ENCODE measurements at regions not wholly inside any gene's neighbourhood (a gene's known extent, or its start where the extent isn't known, plus 50 kb on each side); places are given as distances from the start of the nearest gene placed in this dataset.

DNA sequence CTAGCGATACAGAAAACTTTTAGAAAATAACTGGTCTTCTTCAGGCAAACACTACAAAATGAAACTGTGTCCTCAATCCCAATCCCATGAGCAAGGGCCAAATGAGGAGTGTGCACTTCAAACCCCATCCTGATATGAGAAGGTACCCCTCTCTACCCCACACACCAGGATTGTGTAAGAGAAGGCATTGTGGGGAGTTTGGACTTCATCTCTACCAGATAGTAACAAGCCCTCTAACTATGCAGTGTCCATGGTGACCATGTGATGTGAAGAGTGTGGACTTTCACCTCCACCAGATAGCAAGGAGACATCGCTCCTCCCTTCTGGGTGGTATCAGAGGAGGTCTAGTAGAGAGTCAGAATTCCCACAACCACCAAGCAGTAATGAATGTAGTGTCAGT lies 769.3 kb downstream of the MECOM start (continued):
- no peak for TF ChIP-seq ZNF549 (CRISPR knock-in tag; IDR thresholded peaks at IDR 0.05)
- TF ChIP-seq CHD2 (IDR thresholded peaks at IDR 0.05; ENCODE audit: low read depth, low read length): no peak
- TF ChIP-seq ZNF562 (CRISPR knock-in tag; IDR thresholded peaks at IDR 0.05; ENCODE audit: borderline replicate concordance): no peak
- TF ChIP-seq CBFB (CRISPR knock-in tag; IDR thresholded peaks at IDR 0.05): no peak
- TF ChIP-seq ATF7 (IDR thresholded peaks at IDR 0.05): no peak
- no peak for TF ChIP-seq ATF7 (CRISPR knock-in tag; IDR thresholded peaks at IDR 0.05)
- TF ChIP-seq ZNF616 (CRISPR knock-in tag; IDR thresholded peaks at IDR 0.05; ENCODE audit: low read depth): no peak
- TF ChIP-seq ZBTB21 (CRISPR knock-in tag; IDR thresholded peaks at IDR 0.05): no peak
- TF ChIP-seq, protein P1, sequence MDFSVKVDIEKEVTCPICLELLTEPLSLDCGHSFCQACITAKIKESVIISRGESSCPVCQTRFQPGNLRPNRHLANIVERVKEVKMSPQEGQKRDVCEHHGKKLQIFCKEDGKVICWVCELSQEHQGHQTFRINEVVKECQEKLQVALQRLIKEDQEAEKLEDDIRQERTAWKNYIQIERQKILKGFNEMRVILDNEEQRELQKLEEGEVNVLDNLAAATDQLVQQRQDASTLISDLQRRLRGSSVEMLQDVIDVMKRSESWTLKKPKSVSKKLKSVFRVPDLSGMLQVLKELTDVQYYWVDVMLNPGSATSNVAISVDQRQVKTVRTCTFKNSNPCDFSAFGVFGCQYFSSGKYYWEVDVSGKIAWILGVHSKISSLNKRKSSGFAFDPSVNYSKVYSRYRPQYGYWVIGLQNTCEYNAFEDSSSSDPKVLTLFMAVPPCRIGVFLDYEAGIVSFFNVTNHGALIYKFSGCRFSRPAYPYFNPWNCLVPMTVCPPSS (IDR thresholded peaks at IDR 0.05): no peak
- TF ChIP-seq TRIM24 (CRISPR knock-in tag; IDR thresholded peaks at IDR 0.05): 0 out of 2 replicates have a peak, but pooled peaks have one; percentile 46
- TF ChIP-seq ZNF44 (CRISPR knock-in tag; IDR thresholded peaks at IDR 0.05): no peak
- no peak for TF ChIP-seq ZNF24 (IDR thresholded peaks at IDR 0.05)
- TF ChIP-seq, protein P2, sequence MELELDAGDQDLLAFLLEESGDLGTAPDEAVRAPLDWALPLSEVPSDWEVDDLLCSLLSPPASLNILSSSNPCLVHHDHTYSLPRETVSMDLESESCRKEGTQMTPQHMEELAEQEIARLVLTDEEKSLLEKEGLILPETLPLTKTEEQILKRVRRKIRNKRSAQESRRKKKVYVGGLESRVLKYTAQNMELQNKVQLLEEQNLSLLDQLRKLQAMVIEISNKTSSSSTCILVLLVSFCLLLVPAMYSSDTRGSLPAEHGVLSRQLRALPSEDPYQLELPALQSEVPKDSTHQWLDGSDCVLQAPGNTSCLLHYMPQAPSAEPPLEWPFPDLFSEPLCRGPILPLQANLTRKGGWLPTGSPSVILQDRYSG (CRISPR knock-in tag; IDR thresholded peaks at IDR 0.05): no peak
- TF ChIP-seq, protein P3, sequence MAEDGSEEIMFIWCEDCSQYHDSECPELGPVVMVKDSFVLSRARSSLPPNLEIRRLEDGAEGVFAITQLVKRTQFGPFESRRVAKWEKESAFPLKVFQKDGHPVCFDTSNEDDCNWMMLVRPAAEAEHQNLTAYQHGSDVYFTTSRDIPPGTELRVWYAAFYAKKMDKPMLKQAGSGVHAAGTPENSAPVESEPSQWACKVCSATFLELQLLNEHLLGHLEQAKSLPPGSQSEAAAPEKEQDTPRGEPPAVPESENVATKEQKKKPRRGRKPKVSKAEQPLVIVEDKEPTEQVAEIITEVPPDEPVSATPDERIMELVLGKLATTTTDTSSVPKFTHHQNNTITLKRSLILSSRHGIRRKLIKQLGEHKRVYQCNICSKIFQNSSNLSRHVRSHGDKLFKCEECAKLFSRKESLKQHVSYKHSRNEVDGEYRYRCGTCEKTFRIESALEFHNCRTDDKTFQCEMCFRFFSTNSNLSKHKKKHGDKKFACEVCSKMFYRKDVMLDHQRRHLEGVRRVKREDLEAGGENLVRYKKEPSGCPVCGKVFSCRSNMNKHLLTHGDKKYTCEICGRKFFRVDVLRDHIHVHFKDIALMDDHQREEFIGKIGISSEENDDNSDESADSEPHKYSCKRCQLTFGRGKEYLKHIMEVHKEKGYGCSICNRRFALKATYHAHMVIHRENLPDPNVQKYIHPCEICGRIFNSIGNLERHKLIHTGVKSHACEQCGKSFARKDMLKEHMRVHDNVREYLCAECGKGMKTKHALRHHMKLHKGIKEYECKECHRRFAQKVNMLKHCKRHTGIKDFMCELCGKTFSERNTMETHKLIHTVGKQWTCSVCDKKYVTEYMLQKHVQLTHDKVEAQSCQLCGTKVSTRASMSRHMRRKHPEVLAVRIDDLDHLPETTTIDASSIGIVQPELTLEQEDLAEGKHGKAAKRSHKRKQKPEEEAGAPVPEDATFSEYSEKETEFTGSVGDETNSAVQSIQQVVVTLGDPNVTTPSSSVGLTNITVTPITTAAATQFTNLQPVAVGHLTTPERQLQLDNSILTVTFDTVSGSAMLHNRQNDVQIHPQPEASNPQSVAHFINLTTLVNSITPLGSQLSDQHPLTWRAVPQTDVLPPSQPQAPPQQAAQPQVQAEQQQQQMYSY (CRISPR knock-in tag; IDR thresholded peaks at IDR 0.05): no peak
- TF ChIP-seq TBX3 (IDR thresholded peaks at IDR 0.05; ENCODE audit: borderline replicate concordance): no peak
- no peak for TF ChIP-seq ZNF619 (CRISPR knock-in tag; IDR thresholded peaks at IDR 0.05)
- TF ChIP-seq, protein P4, sequence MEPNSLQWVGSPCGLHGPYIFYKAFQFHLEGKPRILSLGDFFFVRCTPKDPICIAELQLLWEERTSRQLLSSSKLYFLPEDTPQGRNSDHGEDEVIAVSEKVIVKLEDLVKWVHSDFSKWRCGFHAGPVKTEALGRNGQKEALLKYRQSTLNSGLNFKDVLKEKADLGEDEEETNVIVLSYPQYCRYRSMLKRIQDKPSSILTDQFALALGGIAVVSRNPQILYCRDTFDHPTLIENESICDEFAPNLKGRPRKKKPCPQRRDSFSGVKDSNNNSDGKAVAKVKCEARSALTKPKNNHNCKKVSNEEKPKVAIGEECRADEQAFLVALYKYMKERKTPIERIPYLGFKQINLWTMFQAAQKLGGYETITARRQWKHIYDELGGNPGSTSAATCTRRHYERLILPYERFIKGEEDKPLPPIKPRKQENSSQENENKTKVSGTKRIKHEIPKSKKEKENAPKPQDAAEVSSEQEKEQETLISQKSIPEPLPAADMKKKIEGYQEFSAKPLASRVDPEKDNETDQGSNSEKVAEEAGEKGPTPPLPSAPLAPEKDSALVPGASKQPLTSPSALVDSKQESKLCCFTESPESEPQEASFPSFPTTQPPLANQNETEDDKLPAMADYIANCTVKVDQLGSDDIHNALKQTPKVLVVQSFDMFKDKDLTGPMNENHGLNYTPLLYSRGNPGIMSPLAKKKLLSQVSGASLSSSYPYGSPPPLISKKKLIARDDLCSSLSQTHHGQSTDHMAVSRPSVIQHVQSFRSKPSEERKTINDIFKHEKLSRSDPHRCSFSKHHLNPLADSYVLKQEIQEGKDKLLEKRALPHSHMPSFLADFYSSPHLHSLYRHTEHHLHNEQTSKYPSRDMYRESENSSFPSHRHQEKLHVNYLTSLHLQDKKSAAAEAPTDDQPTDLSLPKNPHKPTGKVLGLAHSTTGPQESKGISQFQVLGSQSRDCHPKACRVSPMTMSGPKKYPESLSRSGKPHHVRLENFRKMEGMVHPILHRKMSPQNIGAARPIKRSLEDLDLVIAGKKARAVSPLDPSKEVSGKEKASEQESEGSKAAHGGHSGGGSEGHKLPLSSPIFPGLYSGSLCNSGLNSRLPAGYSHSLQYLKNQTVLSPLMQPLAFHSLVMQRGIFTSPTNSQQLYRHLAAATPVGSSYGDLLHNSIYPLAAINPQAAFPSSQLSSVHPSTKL (CRISPR knock-in tag; IDR thresholded peaks at IDR 0.05): peak; percentile 23; the same call in 1 of the 2 replicates
- TF ChIP-seq KLF16 (CRISPR knock-in tag; IDR thresholded peaks at IDR 0.05): no peak
- TF ChIP-seq HIVEP1 (CRISPR knock-in tag; IDR thresholded peaks at IDR 0.05): no peak
- no peak for TF ChIP-seq ZNF572 (CRISPR knock-in tag; IDR thresholded peaks at IDR 0.05)
- no peak for TF ChIP-seq CCAR2 (optimal IDR thresholded peaks at IDR 0.05; ENCODE audit: low read depth, low read length)
- TF ChIP-seq ATRX (CRISPR knock-in tag; IDR thresholded peaks at IDR 0.05; ENCODE audit: borderline replicate concordance): no peak
